Loucy (cell line): ENCODE measurements at regions not wholly inside any gene's neighbourhood (a gene's known extent, or its start where the extent isn't known, plus 50 kb on each side); places are given as distances from the start of the nearest gene placed in this dataset.

Experiments
- CTCF ChIP-seq: fragments of 200-600 bp; sonication (generic); conservative IDR thresholded peaks from 2 replicates; pipeline ENCODE4 v1.5.1; 2014; ENCODE audit warnings: mild to moderate bottlenecking, antibody characterized with exemption, low read length
- EZH2phosphoT487 ChIP-seq: fragments of 200-600 bp; IDR thresholded peaks from 2 replicates; pipeline ENCODE4 v1.6.1; 2018; ENCODE audit warnings: antibody characterized with exemption, mild to moderate bottlenecking, moderate library complexity, borderline replicate concordance

- TF ChIP-seq CTCF = no peak
- no peak for TF ChIP-seq EZH2phosphoT487
These were observed 64.2 kb upstream of the RANBP3L start for GRCh38 chr5:36365896-36366295.
